ENCODE measurements at regions not wholly inside any gene's neighbourhood (a gene's known extent, or its start where the extent isn't known, plus 50 kb on each side); places are given as distances from the start of the nearest gene placed in this dataset.

DNA sequence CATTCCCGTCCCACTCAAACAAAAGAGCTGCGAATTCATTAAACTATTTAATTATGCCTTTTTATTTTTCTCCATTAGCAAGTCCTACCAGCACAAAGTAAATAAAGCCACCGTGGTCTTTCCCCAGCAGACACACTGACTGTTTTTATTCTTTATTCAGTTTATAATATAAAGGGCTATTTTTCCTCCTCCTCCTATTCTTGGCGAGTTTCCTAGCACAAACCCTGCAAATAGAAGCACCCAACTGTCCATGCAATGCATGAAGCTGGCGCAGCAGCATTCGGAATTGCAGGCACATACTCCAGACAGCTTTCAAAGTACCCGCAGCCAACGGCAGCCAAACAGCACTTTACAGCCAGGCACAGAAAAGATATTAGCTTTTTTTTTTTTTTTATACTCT is 583.4 kb upstream of the PSMD7 start:
- no peak for TF ChIP-seq POLR2A (IDR thresholded peaks at IDR 0.05)
- TF ChIP-seq, protein P1, sequence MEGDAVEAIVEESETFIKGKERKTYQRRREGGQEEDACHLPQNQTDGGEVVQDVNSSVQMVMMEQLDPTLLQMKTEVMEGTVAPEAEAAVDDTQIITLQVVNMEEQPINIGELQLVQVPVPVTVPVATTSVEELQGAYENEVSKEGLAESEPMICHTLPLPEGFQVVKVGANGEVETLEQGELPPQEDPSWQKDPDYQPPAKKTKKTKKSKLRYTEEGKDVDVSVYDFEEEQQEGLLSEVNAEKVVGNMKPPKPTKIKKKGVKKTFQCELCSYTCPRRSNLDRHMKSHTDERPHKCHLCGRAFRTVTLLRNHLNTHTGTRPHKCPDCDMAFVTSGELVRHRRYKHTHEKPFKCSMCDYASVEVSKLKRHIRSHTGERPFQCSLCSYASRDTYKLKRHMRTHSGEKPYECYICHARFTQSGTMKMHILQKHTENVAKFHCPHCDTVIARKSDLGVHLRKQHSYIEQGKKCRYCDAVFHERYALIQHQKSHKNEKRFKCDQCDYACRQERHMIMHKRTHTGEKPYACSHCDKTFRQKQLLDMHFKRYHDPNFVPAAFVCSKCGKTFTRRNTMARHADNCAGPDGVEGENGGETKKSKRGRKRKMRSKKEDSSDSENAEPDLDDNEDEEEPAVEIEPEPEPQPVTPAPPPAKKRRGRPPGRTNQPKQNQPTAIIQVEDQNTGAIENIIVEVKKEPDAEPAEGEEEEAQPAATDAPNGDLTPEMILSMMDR (IDR thresholded peaks at IDR 0.05), result no peak
- H3K36me3 ChIP-seq, result no peaks in the 10 kb centered on the region
- no peak overlapping the region for H3K27ac ChIP-seq
- no peaks in the 10 kb centered on the region for H3K9me3 ChIP-seq
- H3K4me1 ChIP-seq, result no peaks in the 10 kb centered on the region
- H3K27me3 ChIP-seq, result no peaks in the 10 kb centered on the region
- H3K4me3 ChIP-seq, result no peak overlapping the region
- DNase-seq, result no peak

DNA sequence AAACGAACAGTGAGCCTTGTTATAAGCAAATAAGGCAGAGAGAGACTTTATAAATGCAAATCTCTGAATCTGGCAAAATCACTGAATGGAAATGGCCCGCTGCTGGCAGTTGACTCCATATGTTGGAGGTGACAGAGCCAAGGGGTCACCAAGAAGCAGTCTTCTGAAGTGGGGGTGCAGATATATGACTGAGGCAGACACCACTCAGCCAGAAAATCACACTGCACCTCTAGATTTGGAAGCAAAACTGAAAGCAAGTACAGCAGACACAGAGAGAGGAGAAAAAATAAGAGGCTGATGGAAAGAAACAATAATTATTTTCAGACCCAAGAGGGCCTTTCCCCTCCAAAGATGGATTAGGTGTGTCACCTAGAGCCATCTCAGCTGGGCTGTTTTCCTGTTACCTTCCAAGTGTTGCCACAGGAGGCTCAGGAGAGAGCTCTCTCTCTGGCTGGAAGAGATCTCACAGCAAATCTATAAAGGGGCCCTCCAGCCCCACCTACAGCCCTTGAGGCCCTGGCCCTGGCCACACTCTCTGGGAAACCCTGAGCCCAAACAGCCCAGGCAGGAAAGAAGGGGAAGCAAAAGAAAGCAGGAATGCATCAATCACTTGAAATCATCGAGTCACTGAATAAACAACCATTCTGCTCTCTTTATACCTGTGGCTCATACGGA is 585.1 kb upstream of the PSMD7 start:
- no peak for TF ChIP-seq POLR2A (IDR thresholded peaks at IDR 0.05)
- TF ChIP-seq, protein P1 (IDR thresholded peaks at IDR 0.05), result no peak
- H3K27ac ChIP-seq, result no peak overlapping the region
- no peaks in the 10 kb centered on the region for H3K27me3 ChIP-seq
- DNase-seq, result no peak
- no peaks in the 10 kb centered on the region for H3K9me3 ChIP-seq
- H3K36me3 ChIP-seq, result no peaks in the 10 kb centered on the region
- H3K4me3 ChIP-seq, result no peak overlapping the region
- H3K4me1 ChIP-seq, result no peaks in the 10 kb centered on the region

DNA sequence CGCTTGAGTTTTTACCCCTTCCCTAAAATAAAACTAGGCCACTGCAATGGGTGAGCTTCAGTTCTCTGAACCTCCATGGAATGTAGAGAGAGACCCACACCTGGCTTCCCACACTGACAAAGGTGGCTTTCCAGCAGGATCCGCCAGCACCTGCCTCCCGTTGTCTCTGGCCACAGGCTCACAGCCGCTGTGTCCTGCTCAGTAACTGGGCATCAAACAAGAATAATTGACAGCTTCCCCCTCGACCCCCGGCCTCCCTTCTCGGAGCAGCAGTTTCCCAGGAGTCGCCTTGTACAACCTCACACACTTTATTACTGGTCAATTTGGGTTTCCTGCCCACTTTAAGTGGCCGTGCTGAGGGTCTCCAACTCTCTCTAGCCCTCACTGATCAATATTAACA is 586.1 kb upstream of the PSMD7 start:
- H3K27me3 ChIP-seq, result no peaks in the 10 kb centered on the region
- no peaks in the 10 kb centered on the region for H3K36me3 ChIP-seq
- DNase-seq, result no peak
- H3K9me3 ChIP-seq, result no peaks in the 10 kb centered on the region
- H3K4me3 ChIP-seq, result no peak overlapping the region
- TF ChIP-seq, protein P1 (IDR thresholded peaks at IDR 0.05), result no peak
- H3K4me1 ChIP-seq, result no peaks in the 10 kb centered on the region
- H3K27ac ChIP-seq, result no peak overlapping the region

DNA sequence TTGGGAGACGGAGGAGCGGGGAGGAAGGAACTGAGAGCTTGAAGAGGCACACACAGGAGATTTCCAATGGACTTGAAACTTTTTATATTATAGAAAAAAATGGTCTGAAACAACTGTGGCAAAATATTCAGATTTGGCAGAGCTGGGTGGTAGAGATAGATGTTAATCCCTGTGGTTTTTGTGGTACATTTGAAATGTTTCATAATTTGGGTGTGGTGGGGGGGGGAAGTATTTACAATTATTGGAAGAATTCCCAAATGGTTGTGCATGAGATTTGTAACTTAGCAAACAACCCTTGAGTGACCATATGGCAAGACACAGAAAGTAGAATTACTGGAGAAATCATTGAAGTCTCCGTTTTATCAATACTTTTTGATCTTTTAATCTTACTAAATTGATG is 588.8 kb upstream of the PSMD7 start:
- no peaks in the 10 kb centered on the region for H3K9me3 ChIP-seq

DNA sequence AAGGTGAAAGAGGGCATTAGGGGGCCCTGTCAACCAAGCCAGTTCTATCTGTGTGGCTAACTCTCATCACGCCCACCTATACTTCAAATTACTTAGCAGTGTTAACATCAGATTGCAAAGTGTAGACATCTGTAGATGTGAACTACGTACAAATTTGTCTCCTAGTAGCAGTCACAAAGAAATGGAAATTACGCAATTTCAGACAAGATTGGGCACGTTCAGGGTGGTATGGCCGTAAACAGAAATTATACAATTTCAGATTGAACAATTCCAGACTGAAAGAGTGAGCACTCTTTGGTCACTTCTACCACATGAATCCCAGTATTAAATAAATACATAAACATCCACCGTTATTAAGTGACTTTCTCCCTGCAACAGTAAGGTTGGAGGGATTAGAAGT is 592.7 kb upstream of the PSMD7 start:
- Histone ChIP-seq H3K27me3 (no peaks in the 10 kb centered on the region), H3K36me3 (no peaks in the 10 kb centered on the region), H3K4me3 (no peak overlapping the region), H3K27ac (no peak overlapping the region), H3K4me1 (no peaks in the 10 kb centered on the region), H3K9me3 (no peaks in the 10 kb centered on the region)
- DNase-seq, result no peak
- TF ChIP-seq, protein P1 (IDR thresholded peaks at IDR 0.05), result no peak

More for the DNA sequence above, 588.8 kb upstream of the PSMD7 start:
- DNase-seq, result no peak
- Histone ChIP-seq H3K27me3 (no peaks in the 10 kb centered on the region), H3K4me3 (no peak overlapping the region), H3K36me3 (no peaks in the 10 kb centered on the region), H3K4me1 (no peaks in the 10 kb centered on the region), H3K27ac (no peak overlapping the region)
- TF ChIP-seq, protein P1 (IDR thresholded peaks at IDR 0.05), result no peak
- no peak for TF ChIP-seq POLR2A (IDR thresholded peaks at IDR 0.05)

DNA sequence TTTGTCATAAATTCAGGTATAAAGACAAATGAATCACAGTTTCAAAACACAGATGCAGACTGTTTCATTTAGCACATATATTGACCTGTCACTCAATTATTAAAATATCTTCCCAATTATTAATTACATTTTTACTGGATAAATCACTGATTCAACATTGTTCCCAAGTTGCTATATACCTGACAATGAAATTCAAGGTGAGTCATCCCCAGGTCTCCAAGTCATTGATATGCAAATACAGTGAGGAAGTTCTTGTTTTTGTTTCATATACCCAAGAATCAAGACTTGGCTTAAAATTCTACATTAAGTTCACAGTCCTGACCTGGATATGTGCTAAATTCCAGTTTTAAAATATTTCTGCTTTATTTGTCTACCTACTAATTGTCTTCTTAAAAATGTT is 599.3 kb upstream of the PSMD7 start:
- H3K27ac ChIP-seq, result no peak overlapping the region
- no peaks in the 10 kb centered on the region for H3K4me1 ChIP-seq
- no peaks in the 10 kb centered on the region for H3K36me3 ChIP-seq
- DNase-seq, result no peak
- TF ChIP-seq, protein P1 (IDR thresholded peaks at IDR 0.05), result no peak
- no peak for TF ChIP-seq POLR2A (IDR thresholded peaks at IDR 0.05)
- H3K27me3 ChIP-seq, result no peaks in the 10 kb centered on the region
- H3K9me3 ChIP-seq, result no peaks in the 10 kb centered on the region
- H3K4me3 ChIP-seq, result no peak overlapping the region
